NCI-H2107 (cell line): ENCODE measurements at regions not wholly inside any gene's neighbourhood (a gene's known extent, or its start where the extent isn't known, plus 50 kb on each side); places are given as distances from the start of the nearest gene placed in this dataset.

ENCODE experiments used
- DNase-seq: peaks from one replicate; lab custom pipeline; 2025; lab: John Stamatoyannopoulos, UW

- no peak for DNase-seq
Observed at GRCh38 chr2:122168799-122169198, 413.3 kb downstream of the TSN start.

- no peak for DNase-seq
Observed at GRCh38 chr2:122172812-122173211, 417.4 kb downstream of the TSN start.

GRCh38 chr2:122174061-122174460, 418.6 kb downstream of the TSN start:
- DNase-seq: no peak

- no peak for DNase-seq
Observed at GRCh38 chr2:122179492-122180165, 424.2 kb downstream of the TSN start.

GRCh38 chr2:122180972-122181371, 425.5 kb downstream of the TSN start:
- DNase-seq: no peak

- no peak for DNase-seq
Observed at GRCh38 chr2:122182616-122183355, 427.3 kb downstream of the TSN start.

GRCh38 chr2:122183890-122184289, 428.4 kb downstream of the TSN start:
- no peak for DNase-seq

- no peak for DNase-seq
Observed at GRCh38 chr2:122186761-122187222, 431.3 kb downstream of the TSN start.

- DNase-seq: peak; percentile 1
Observed at GRCh38 chr2:122191331-122191730, 435.9 kb downstream of the TSN start.

GRCh38 chr2:122193622-122194021, 438.2 kb downstream of the TSN start:
- DNase-seq: no peak

GRCh38 chr2:122194546-122194945, 439.1 kb downstream of the TSN start:
- no peak for DNase-seq

GRCh38 chr2:122203523-122203922, 448.1 kb downstream of the TSN start:
- no peak for DNase-seq

GRCh38 chr2:122205641-122206040, 450.2 kb downstream of the TSN start:
- DNase-seq: no peak

GRCh38 chr2:122206101-122206500, 450.6 kb downstream of the TSN start:
- no peak for DNase-seq

- no peak for DNase-seq
Observed at GRCh38 chr2:122209377-122209776, 453.9 kb downstream of the TSN start.

- no peak for DNase-seq
Observed at GRCh38 chr2:122210065-122210464, 454.6 kb downstream of the TSN start.

- DNase-seq: no peak
Observed at GRCh38 chr2:122210898-122211856, 455.7 kb downstream of the TSN start.

GRCh38 chr2:122213312-122213711, 457.9 kb downstream of the TSN start:
- no peak for DNase-seq

GRCh38 chr2:122216071-122216470, 460.6 kb downstream of the TSN start:
- no peak for DNase-seq

GRCh38 chr2:122216901-122217300, 461.4 kb downstream of the TSN start:
- DNase-seq: no peak

- DNase-seq: no peak
Observed at GRCh38 chr2:122218596-122218995, 463.1 kb downstream of the TSN start.

GRCh38 chr2:122219504-122219903, 464.1 kb downstream of the TSN start:
- DNase-seq: no peak
